Neural cell (in vitro differentiated cells): ENCODE measurements at regions not wholly inside any gene's neighbourhood (a gene's known extent, or its start where the extent isn't known, plus 50 kb on each side); places are given as distances from the start of the nearest gene placed in this dataset.

Experiments used
- H2AFZ ChIP-seq: fragments of 200-600, 300-800 bp; sonication (generic), shearing (Covaris generic); 2 replicates; pipeline ENCODE4 v1.6.0; 2014; ENCODE audit warnings: low read depth, mild to moderate bottlenecking, antibody characterized with exemption, low read length, moderate library complexity
- H3F3A ChIP-seq: fragments of 200-600 bp; shearing (Covaris generic); 2 replicates; pipeline ENCODE4 v1.6.1; 2016; ENCODE audit warnings: mild to moderate bottlenecking, moderate library complexity, mixed read lengths, antibody characterized with exemption, low read length; ENCODE audit not compliant: insufficient read depth, poor library complexity, severe bottlenecking
- H3K27ac ChIP-seq: fragments of 200-600, 300-800 bp; sonication (generic), shearing (Covaris generic); 2 replicates; pipeline ENCODE4 v1.5.1; 2014; ENCODE audit warnings: mild to moderate bottlenecking, low read length, moderate library complexity
- H3K27me3 ChIP-seq: fragments of 300-800, 200-600 bp; sonication (generic), shearing (Covaris generic); 2 replicates; pipeline ENCODE4 v1.6.0; 2014; ENCODE audit warnings: mild to moderate bottlenecking, low read depth, low read length, moderate library complexity; ENCODE audit not compliant: insufficient read depth
- H3K36me3 ChIP-seq: fragments of 300-800, 200-600 bp; sonication (generic), shearing (Covaris generic); 2 replicates; pipeline ENCODE4 v1.5.1; 2014; ENCODE audit warnings: mild to moderate bottlenecking, antibody characterized with exemption, low read length, moderate library complexity; ENCODE audit not compliant: insufficient read depth
- H3K4me2 ChIP-seq: fragments of 300-800, 200-600 bp; sonication (generic), shearing (Covaris generic); 2 replicates; pipeline ENCODE4 v1.6.0; 2014; ENCODE audit warnings: mild to moderate bottlenecking, low read length
- H3K4me3 ChIP-seq: fragments of 300-800, 200-600 bp; sonication (generic), shearing (Covaris generic); 2 replicates; pipeline ENCODE4 v1.5.1; 2014; ENCODE audit warnings: mild to moderate bottlenecking, low read length, moderate library complexity
- H3K79me2 ChIP-seq: fragments of 200-600 bp; shearing (Covaris generic); replicated peaks from 2 replicates; pipeline ENCODE4 v1.6.0; 2014; ENCODE audit warnings: mild to moderate bottlenecking, low read length, moderate library complexity; ENCODE audit not compliant: insufficient read depth
- H3K9ac ChIP-seq: fragments of 300-800, 200-600 bp; sonication (generic), shearing (Covaris generic); 2 replicates; pipeline ENCODE4 v1.6.1; 2016; ENCODE audit warnings: mild to moderate bottlenecking, low read length, mixed read lengths
- H3K9me2 ChIP-seq: fragments of 200-600 bp; shearing (Covaris generic); 2 replicates; pipeline ENCODE4 v1.6.1; 2016; ENCODE audit warnings: mild to moderate bottlenecking, low read length, mixed read lengths; ENCODE audit not compliant: insufficient read depth
- H3K9me3 ChIP-seq: fragments of 200-600, 300-800 bp; sonication (generic), shearing (Covaris generic); 2 replicates; pipeline ENCODE4 v1.6.1; 2016; ENCODE audit warnings: mild to moderate bottlenecking, mixed run types, low read length, moderate library complexity, mixed read lengths
- H4K20me1 ChIP-seq: fragments of 200-600 bp; shearing (Covaris generic); 2 replicates; pipeline ENCODE4 v1.6.1; 2016; ENCODE audit warnings: mild to moderate bottlenecking, mixed run types; ENCODE audit not compliant: insufficient read depth
- CTCF ChIP-seq: fragments of 450-650 bp; IDR thresholded peaks from 2 replicates; pipeline ENCODE4 v1.5.1; 2014; ENCODE audit warnings: antibody characterized with exemption, mild to moderate bottlenecking, moderate library complexity; ENCODE audit not compliant: poor library complexity, severe bottlenecking
- EP300 ChIP-seq: fragments of 450-650 bp; conservative IDR thresholded peaks from 2 replicates; pipeline ENCODE4 v1.6.1; 2014; ENCODE audit warnings: antibody characterized with exemption, mild to moderate bottlenecking, moderate library complexity; ENCODE audit not compliant: poor library complexity, severe bottlenecking
- EZH2 ChIP-seq: fragments of 200-600, 300-800 bp; shearing (Covaris generic), sonication (generic); IDR thresholded peaks from 2 replicates; pipeline ENCODE4 v1.6.1; 2014; ENCODE audit warnings: antibody characterized with exemption, low read length, borderline replicate concordance, mild to moderate bottlenecking; ENCODE audit not compliant: insufficient read depth, poor library complexity, severe bottlenecking
- MXI1 ChIP-seq: fragments of 450-650 bp; conservative IDR thresholded peaks from 2 replicates; pipeline ENCODE4 v1.6.1; 2014; ENCODE audit warnings: antibody characterized with exemption, mild to moderate bottlenecking; ENCODE audit not compliant: poor library complexity, severe bottlenecking
- POLR2AphosphoS5 ChIP-seq: IDR thresholded peaks from 2 replicates; pipeline ENCODE4 v1.6.1; 2012
- RAD21 ChIP-seq: fragments of 450-650 bp; conservative IDR thresholded peaks from 2 replicates; pipeline ENCODE4 v1.6.1; 2014; ENCODE audit warnings: antibody characterized with exemption, mild to moderate bottlenecking, moderate library complexity
- REST ChIP-seq: IDR thresholded peaks from 2 replicates; pipeline ENCODE4 v1.6.1; 2012; ENCODE audit warnings: borderline replicate concordance
- SMC3 ChIP-seq: fragments of 450-650 bp; conservative IDR thresholded peaks from 2 replicates; pipeline ENCODE4 v1.6.1; 2014; ENCODE audit warnings: antibody characterized with exemption, mild to moderate bottlenecking, moderate library complexity; ENCODE audit not compliant: poor library complexity
- TAF1 ChIP-seq: IDR thresholded peaks from 2 replicates; pipeline ENCODE4 v1.6.1; 2012; ENCODE audit warnings: low read depth

- H3K4me3 ChIP-seq, result no peak overlapping the region
- no peaks in the 10 kb centered on the region for H3K9me3 ChIP-seq
- TF ChIP-seq MXI1 (no peak), CTCF (no peak), SMC3 (no peak), RAD21 (no peak), EP300 (no peak), REST (no peak), TAF1 (no peak), EZH2 (no peak), POLR2AphosphoS5 (no peak)
- no peaks in the 10 kb centered on the region for H3K36me3 ChIP-seq
- no peaks in the 10 kb centered on the region for H3K27me3 ChIP-seq
- no peak overlapping the region for H3K9ac ChIP-seq
- no peaks in the 10 kb centered on the region for H3F3A ChIP-seq
- no peak overlapping the region for H3K4me2 ChIP-seq
- H3K27ac ChIP-seq, result no peak overlapping the region
- H2AFZ ChIP-seq, result no peak overlapping the region
- H4K20me1 ChIP-seq, result no peaks in the 10 kb centered on the region
- no peaks in the 10 kb centered on the region for H3K79me2 ChIP-seq
- H3K9me2 ChIP-seq, result no peaks in the 10 kb centered on the region
Measured at GRCh38 chr11:131246663-131247062, 123.8 kb upstream of the NTM start.

GRCh38 chr11:131248588-131248987 lies 121.8 kb upstream of the NTM start:
- H3F3A ChIP-seq, result peaks cover 4% of the 10 kb centered on the region
- no peak overlapping the region for H3K27ac ChIP-seq
- H3K4me2 ChIP-seq, result no peak overlapping the region
- H3K36me3 ChIP-seq, result no peaks in the 10 kb centered on the region
- TF ChIP-seq RAD21, result no peak
- no peak overlapping the region for H3K4me3 ChIP-seq
- no peaks in the 10 kb centered on the region for H4K20me1 ChIP-seq
- H2AFZ ChIP-seq, result no peak overlapping the region
- H3K9me2 ChIP-seq, result no peaks in the 10 kb centered on the region
- no peaks in the 10 kb centered on the region for H3K79me2 ChIP-seq
- H3K9ac ChIP-seq, result no peak overlapping the region
- no peaks in the 10 kb centered on the region for H3K27me3 ChIP-seq
- H3K9me3 ChIP-seq, result no peaks in the 10 kb centered on the region

GRCh38 chr11:131253142-131253655 lies 117.2 kb upstream of the NTM start:
- Histone ChIP-seq H3K27me3 (no peaks in the 10 kb centered on the region), H3K9me2 (no peaks in the 10 kb centered on the region), H3K4me3 (peak overlapping the region; percentile 39), H4K20me1 (no peaks in the 10 kb centered on the region), H2AFZ (no peak overlapping the region), H3K4me2 (peak overlapping the region; percentile 40), H3F3A (peaks cover 4% of the 10 kb centered on the region), H3K27ac (no peak overlapping the region), H3K9me3 (no peaks in the 10 kb centered on the region), H3K9ac (no peak overlapping the region), H3K36me3 (no peaks in the 10 kb centered on the region), H3K79me2 (no peaks in the 10 kb centered on the region)
- TF ChIP-seq MXI1, result no peak
- no peak for TF ChIP-seq SMC3
- no peak for TF ChIP-seq RAD21
- TF ChIP-seq REST, result no peak
- no peak for TF ChIP-seq EP300
- no peak for TF ChIP-seq TAF1
- no peak for TF ChIP-seq EZH2
- TF ChIP-seq POLR2AphosphoS5, result no peak
- TF ChIP-seq CTCF, result no peak
